Kidney capillary endothelial cell (primary cell): ENCODE measurements at regions not wholly inside any gene's neighbourhood (a gene's known extent, or its start where the extent isn't known, plus 50 kb on each side); places are given as distances from the start of the nearest gene placed in this dataset.
A peak's percentile ranks its signal among the peaks of the same experiment; 100 is the strongest.
"Not testable (repeated sequence)": the region's sequence is repeated elsewhere in the genome, so short reads cannot be mapped to it uniquely, and the experiment has no call there.

Source experiments
- DNase-seq: peaks from one replicate; pipeline ENCODE4 v3.0.0-alpha.2; 2018; ENCODE audit warnings: low spot score

- no peak for DNase-seq
Observed at GRCh38 chr4:12701384-12701783, 782.8 kb downstream of the RAB28 start.

DNA sequence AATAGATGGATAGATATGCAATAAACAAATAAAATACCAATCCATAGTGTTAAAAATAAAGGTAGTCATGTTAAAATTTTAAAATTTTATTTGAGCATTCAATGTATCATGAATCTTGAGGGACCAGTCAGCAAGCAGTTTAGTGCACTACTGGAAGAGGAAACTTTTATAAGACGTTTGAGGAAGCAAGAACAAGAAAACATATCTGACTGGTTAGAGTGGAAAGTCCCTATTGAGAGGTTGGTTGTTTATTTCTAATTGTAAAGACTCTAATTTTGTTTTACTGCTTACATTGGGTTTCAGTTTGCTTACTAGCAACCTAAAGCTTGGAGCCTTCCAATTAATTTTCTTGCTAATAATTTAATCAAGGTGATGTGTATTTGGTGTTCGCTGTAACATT is 786.2 kb downstream of the RAB28 start:
- DNase-seq: no peak

- DNase-seq: no peak
Observed at GRCh38 chr4:12692815-12693214, 791.3 kb downstream of the RAB28 start.

DNA sequence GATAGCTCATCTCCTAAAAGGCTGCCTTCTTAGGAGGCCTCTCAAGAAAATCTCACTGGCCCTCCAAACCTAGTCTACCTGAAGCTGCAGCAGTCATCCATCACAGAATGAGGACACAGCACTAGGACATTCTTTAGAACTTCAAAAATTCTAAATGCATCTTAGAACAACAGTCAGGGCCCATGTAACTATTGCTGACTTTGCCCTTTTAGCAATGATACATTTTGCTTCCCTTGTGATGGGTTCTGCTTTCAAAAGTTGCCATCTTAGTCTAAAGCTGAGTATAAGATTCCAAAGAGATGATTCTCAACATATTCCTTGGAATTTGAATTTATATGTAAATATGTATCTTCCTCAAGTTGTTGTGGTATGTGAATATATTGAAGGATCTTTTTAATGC is 793.0 kb downstream of the RAB28 start:
- DNase-seq: no peak

DNA sequence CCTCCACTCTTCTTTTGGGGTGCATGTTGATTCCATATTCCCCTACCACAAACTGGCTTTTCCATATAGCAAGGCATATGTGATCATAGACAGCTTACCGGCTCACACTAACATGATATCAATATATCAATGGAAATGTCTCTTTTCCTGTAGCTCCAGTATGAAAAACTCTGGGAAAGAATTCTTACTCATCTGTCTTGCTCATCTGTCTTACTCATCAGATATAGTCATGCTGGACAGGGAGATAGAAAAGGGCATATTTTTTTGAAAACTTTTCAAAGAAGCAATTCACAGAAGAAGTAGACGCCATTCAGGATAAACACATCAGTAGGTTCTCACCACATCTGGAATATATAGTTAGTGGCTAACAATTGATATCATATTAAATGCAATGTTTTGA is 794.7 kb downstream of the RAB28 start:
- no peak for DNase-seq

GRCh38 chr4:12679217-12679616 is 804.9 kb downstream of the RAB28 start:
- no peak for DNase-seq

DNA sequence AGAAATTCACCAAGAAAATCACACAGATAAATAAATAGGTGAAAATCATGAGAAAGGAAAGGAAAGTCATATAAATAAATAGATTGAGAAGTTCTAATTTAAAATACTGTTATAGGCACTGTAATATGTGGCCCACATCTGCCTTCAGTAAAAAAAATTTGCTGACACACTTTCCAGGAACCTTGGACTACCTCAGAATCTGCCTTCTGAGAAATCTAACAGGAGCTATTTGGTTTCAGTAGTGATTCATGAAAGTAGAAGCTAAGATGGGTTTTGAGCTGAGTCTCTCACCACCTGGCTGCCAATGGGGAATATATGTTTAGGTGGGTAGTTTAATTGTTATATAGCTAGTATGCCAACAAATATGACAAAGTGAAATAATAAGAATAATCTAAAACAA is 810.0 kb downstream of the RAB28 start:
- no peak for DNase-seq

DNA sequence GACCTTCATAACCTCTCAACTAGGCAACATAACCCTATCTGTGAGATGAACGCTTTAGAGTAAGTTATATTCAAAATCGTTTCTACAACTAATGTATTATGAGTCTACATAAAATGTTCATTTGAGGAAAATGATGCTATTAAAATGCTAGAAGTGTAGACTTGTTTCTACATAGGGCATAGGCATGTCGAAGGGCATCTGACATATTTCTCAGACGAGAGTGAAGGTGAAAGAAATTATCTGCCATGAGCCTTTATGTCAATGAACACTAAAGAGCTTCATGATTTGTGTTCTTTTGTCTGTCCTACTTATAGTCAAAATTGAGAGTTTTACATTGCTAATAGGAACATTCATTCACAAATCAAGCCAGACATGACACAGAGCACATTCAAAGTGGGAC is 811.8 kb downstream of the RAB28 start:
- no peak for DNase-seq

DNA sequence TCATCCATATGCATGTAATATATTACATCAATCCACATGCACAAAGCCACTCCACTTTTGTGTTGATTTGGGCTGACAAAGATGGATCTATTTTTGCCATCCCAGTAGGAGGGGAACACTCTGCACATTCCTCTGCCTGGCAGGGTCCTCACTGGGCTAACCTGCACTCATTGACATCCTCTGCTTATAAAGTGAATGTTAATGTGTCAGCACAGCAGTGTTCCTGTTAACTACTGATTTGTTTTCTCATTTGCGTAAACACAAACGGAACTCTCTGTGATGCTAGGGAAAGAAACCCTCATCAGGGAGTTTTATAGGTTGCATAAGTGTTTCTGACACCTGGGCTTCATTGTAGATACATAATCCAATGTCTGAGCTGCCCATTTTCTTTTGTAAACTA is 826.0 kb downstream of the RAB28 start:
- DNase-seq: no peak

GRCh38 chr4:12651876-12652275 is 832.3 kb downstream of the RAB28 start:
- DNase-seq: no peak

GRCh38 chr4:12645732-12646131 is 838.4 kb downstream of the RAB28 start:
- no peak for DNase-seq

DNA sequence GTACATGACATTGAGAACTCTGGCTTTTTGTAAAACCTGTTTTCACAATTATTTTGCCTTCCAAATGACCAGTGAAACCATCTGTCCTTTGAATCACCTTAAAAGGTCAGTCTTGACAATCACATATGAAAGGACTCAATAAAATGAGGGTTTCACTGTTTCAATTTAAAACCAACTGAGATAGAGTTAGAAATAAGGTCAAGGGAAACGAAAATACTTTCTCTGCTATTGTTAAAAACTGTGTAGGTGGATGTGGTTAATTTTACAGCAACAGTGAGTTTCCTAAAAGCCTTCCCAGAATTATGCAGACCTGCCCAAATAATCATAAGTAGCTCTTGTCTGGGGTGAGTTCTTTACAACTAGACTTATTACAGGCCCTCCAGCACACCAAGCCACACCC is 839.9 kb downstream of the RAB28 start:
- DNase-seq: no peak

DNA sequence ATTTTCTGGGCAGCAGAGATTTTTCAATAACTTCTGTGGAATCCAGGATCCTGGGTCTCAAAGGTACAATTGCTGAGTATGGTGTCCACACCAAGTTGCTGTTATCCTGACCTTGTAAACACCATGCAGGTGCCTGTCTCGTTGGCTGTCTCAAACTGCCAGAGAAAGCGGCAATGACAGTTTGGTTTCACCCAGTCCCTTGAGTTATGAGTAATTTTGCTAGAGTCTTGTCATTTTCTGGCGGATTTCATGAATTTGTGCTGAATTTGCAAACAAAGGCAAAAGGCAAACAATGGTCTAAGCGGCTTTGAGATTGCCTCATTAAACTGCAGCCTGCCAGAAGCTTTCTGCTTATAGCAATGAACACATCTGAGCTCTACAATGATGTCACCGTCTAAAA is 847.9 kb downstream of the RAB28 start:
- DNase-seq: no peak

GRCh38 chr4:12635629-12636028 is 848.5 kb downstream of the RAB28 start:
- no peak for DNase-seq

- peak; percentile 53 for DNase-seq
Observed at GRCh38 chr4:12633053-12633651, 851.0 kb downstream of the RAB28 start.

GRCh38 chr4:12615822-12616221 is 868.3 kb downstream of the RAB28 start:
- DNase-seq: no peak

DNA sequence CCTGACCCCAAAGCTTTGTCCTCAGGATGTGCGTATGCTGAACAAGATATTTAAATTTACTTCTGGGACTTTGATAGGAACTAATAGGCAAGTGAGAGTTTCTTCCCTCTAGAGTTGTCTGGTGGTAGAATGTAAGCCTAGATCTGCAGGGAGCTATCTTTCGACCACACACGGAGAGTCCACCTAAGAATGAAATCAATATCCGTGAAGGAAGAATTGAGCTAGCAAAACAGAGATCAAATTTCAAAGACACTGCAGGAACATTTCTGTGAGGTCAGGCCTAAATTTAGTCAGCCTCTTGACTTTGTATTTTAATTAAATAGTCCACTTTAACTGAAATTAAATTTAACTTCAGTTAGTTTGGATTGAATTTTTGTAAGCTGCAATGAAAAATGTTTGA is 871.3 kb downstream of the RAB28 start:
- DNase-seq: no peak

GRCh38 chr4:12609212-12609875 is 874.8 kb downstream of the RAB28 start:
- not testable (repeated sequence) for DNase-seq

- DNase-seq: no peak
Observed at GRCh38 chr4:12595986-12596385, 888.2 kb downstream of the RAB28 start.

- DNase-seq: no peak
Observed at GRCh38 chr4:12595489-12595888, 888.7 kb downstream of the RAB28 start.

- no peak for DNase-seq
Observed at GRCh38 chr4:12588582-12588981, 895.6 kb downstream of the RAB28 start.

DNA sequence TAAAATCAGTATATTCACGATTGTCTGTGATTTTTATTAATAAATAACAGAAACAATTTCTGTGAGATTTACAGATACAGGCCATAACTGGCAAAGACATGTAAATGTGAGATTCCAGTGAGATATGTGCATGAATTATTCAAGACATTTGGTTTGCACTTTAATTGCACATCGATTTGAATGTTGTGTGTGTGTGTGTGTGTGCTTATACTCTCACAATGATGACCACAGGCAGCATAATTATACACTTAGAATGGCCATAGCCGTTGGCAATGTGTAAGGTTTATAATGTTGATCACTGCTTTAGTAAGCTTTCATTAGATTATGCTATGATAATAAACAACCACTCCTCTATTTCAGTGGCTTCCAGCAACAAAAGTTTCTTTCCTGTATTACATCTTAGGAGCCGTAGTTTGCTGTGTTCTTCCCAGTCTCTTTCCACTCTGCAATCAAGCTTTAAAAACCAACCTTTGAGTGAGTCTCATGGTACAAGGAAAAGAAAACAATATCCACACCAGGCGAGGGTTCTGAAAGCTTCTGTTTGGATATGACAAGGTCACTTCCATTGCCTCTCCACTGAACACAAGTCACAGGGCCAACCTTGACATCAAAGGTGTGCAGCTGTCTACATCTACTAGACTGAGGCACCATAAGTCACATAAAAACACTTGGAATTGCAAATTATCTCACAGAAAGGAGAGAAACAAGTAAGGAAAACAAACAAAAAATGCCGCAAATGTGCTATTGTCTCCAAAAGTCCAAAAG is 897.7 kb downstream of the RAB28 start:
- DNase-seq: no peak

- no peak for DNase-seq
Observed at GRCh38 chr4:12584116-12584875, 899.8 kb downstream of the RAB28 start.
